ENCODE measurements at regions not wholly inside any gene's neighbourhood (a gene's known extent, or its start where the extent isn't known, plus 50 kb on each side); places are given as distances from the start of the nearest gene placed in this dataset.

DNA sequence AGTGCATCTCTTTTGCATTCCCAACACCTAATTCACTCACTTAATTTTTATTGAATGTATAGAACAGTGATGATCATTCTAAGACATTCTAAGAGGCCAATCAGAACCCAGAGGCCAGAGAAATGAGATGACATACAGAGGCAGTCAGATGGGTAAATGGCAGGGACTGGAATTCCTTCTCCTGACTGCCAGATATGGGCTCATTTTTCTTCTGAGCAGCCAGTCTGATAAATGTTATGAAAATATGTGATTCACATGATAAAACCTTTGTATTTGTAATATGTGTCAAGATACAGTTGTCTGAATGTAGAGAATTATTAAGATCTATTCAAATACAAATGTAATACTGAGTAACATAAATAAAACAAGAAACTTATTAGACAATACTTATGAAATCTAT lies 277.8 kb downstream of the EPM2A start:
- no peak for DNase-seq

DNA sequence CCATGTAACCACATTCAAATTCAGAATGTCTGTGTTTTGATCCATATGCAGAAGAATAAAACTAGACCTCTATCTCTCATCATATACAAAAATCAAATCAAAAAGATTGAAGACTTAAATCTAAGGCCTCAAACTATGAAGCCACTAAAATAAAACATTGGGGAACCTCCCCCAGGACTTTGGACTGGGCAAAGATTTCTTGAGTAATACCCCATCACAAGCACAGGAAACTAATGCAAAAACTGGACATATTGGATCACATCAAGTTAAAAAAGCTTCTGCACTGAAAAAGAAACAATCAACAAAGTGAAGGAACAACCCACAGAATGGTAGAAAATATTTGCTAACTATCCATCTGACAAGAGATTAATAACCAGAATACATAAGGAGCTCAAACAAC lies 266.8 kb downstream of the EPM2A start:
- DNase-seq, result no peak

DNA sequence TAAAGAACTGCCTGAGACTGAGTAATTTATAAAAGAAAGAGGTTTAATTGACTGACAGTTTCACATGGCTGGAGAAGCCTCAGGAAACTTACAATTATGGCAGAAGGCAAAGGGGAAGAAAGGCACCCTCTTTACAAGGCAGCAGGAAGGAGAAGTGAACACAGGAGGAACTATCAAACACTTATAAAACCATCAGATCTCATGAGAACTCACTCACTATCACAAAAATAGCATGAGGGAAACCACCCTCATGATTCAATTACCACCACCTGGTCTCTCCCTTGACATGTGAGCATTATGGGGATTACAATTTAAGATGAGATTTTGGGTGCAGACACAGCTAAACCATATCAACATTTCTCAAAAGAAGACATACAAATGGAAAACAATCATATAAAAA lies 266.3 kb downstream of the EPM2A start:
- no peak for DNase-seq

DNA sequence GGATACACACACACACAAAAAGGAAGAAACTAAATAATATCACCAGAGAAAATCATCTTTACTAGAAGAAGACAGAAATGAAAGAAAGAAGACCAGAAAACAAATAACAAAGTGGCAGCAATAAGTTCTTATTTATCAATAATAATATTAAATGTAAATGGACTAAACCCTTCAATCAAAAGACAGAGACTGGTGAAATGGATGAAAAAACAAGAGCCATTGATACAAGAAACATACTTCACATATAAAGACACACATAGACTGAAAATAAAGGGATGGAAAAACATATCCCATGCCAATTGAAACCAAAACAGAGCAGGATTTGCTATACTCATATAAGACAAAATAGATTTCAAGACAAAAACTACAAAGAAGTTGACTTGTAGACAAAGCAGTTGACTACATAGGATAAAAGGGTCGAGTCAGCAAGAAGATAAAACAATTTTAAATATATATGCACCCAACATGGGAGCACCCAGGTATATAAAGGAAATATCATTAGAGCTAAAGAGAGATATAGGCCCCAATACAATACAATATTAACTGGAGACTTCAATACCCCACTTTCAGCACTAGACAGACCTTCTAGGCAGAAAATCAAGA lies 259.4 kb downstream of the EPM2A start:
- DNase-seq, result no peak

DNA sequence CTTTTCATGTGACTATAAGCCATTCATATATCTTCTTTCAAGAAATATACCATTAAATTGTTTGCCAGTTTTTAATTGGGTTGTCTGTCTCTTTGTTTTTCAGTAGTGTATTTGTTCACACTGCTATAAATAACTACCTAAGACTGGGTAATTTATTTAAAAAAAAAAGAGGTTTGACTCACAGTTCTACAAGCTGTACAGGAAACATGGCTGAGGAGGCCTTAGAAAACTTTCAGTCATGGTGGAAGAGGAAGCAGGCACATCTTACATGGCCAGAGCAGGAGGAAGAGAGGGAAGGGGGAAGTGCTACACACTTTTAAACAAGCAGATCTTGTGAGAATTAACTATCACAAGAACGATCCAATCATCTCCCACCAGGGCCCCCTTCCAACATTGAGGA lies 255.3 kb downstream of the EPM2A start:
- no peak for DNase-seq

DNA sequence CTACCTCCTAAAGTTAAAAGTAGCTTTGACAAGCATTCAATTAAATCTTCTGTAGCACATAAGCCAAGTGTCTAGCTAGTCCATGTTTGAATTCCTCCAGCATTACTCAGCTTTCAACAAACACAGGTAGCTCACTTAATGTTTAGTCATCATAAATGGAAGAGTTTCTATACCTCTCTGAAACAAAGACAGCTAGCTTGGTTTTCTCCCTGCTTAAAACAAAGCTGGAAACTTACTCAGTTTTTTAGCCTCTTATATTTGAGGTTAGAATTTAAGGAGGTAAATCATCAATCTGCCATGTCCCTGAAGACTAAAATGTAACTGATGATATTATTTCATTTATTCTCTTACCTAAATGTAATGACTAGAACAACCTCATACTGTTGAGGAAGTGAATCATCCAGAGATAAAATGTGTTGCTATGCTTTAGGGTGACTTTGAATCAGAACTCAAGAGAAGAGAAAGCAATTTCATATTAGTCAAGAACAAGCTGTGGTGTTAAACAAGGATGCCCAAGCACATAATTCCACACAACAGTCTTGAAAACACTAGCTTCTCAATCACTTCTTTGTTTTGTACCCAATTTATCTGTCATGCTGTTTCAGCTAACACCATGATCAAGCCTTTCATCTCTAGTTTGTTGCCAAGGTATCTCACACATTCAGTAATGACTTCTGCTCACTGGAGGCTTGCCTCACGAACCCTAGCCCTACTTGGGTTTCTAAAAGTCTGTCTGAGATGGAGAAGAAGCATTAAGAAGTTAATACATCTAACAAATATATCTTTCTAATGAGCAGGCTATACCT lies 251.9 kb downstream of the EPM2A start:
- no peak for DNase-seq

DNA sequence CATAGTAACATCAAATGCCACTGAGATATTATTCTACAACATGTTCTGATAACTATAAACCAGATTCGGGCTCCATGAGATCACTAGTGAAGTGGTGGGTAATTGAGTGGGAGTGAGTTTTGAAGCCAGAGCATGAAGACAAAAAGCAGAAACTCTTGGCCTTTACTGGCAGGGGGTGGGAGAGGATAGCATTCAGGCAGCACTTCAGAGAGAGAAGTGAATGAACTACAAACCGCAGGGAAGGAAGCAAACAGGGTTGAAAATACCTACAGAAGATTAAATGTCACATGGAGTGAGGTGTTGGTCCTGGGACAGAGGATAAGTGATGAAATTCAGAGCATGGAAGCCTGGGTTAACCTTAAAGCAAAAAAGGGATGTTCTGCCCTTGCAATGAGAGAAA lies 250.0 kb downstream of the EPM2A start:
- DNase-seq, result no peak

DNA sequence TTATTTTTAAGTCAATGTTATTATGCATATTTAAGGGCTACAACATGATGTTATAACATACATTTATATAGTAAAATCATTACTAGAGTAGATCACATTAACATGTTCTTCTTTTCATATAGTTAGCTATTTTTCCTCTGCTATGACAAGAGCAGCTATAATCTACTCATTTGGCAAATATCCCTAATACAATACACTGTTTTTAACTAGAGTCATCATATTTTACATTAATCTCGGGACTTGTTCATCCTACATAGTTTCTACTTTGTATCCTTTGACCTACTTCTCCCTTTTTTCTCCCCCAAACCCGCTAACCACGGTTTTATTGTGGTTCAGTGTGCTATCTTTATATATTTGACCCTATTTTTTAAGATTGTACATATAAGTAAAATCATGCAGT lies 249.0 kb downstream of the EPM2A start:
- DNase-seq, result no peak

DNA sequence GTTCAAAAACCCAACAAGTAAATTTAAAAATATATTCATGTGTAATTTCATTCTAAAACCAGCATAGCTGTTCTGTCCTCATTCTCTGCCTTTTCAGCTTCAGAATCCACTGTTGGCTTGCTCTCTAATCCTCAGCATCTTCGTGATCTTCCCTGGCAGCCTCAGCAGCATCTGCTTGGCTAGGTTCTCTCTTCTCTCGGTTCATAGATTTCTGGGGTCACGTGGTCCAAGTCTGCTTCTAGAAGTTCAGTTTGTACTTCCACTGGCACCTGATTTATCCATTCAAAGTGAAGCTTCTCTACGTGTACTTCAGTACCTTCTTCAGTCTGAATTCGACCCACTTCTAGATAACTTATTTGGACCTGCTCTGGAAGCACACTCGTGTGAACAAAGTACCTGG lies 245.7 kb downstream of the EPM2A start:
- no peak for DNase-seq

DNA sequence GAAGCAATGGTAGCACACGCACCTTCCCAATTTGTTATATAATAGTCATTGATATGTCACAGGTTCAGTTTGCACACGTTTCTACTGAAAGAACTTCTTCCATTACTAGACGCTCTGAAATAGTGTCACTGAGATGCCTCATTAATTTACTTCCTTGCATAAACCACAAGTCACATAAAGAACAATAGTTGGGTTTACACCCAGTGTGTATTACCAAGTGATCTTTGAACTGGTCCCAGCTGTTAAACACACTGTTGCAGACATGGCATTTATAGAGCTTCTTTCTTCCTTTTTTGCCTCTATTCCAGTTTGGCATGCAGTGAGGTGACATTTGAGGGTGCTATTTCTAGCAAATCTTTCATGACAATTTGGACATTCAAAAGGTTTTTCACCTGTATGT lies 245.3 kb downstream of the EPM2A start:
- no peak for DNase-seq

DNA sequence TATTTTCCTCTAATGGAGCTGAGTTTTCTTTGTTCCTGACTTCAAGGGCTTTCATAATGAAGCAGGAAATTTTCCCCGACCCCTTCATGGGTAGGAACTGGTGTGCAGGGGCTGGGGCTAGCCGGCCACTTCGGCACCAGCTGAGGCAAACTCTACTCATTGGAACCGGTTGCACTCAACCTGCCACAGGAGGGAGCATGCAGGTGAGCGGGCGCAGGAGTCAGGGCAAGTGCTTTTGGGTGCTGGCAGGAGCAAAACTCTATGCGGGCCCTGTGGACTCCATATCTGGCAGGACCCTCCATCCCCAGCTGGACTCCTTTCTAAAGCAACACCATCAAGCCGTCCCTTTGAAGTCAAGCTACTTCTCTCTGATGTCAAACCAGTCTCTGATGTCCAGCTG lies 244.2 kb downstream of the EPM2A start:
- no peak for DNase-seq

DNA sequence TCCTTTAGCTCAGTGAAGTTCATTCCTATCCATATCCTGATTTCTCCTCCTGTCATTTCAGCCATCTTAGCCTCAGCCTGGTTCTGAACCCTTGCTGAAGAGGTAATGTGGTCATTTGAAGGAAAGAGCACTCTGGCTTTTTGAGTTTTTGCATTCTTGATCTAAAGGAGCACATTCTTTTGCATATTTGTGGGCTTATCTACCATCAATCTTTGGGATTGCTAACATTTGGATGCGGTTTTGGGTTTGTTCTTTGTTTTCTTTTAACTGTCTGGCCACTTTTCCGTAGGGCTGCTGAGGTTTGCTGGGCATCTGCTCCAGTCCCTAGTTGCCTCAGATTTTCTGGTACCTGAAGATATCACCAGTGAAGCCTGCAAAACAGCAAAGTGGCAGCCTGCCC lies 238.3 kb downstream of the EPM2A start:
- no peak for DNase-seq

DNA sequence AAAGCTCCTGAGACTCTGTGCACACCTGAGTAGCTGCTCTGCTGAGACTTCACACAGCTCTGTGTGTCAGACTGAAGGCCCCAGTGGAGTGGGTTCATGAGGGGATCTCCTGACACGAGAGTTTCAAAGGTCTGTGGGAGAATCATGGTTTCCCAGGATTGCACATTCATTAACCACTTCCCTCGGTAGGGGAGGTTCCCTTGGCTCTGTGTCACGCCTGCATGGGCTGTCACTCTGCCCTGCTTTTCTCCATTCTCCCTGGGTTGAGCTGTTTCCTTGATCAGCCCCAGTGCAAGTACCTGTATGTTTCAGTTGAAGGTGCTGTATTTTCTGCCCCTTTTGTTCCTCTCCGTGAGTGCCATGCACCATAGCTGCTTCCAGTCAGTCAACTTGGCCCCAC lies 236.9 kb downstream of the EPM2A start:
- DNase-seq, result no peak

DNA sequence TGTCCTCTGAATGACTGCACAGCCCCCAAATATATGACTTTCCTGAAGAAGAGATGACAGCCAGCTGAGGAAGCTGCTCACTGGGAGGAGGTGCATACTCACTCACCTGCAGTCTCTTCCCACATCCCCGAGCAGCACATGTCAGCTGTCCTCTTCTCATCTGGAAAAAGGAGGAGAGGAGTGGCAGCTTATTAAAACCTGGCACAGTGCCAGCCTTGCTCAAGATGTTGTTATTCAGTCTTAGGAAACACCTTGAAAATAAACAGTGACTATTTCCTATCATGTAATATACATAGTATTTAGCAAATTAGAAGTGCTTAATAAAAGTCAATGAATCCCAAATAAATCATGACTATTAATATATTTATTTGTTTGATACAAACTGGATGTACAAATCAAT lies 232.9 kb downstream of the EPM2A start:
- DNase-seq, result no peak

DNA sequence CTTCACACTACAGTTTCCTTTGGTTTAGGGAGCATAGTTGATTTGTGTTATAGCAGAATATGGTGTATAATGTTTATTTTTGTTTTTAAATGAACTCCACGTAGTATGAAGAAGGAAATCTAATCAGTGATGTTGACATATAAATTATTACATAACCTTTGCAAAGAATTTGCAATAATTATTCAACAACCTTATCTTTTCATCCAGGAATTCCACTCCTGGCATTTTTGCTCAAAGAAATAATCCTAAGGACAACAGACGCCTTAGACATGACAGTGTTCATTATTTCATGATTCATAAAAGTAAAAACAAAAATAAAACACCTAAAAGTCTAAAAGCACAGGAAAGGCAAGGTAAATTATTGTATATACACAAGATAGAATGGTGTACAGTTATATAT lies 229.2 kb downstream of the EPM2A start:
- DNase-seq, result no peak

DNA sequence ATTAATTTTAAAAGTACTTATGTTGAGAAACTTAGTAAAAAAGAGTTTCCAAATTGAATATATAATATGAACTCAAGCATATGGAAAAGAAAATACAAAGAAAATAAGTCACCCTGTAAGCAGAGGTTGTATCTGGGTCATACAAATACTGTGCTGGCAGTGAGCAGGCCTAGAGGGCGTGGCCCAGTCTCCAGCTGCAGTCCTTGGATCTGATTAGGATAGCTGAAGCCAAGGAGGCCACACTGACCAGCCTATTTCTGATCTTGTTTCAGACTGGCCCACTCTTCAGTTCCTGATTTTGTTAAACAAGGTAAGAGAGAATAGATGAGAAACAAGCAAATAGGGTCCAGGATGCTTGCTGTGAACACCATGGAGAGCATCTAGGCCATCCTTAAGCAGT lies 228.8 kb downstream of the EPM2A start:
- DNase-seq, result no peak

DNA sequence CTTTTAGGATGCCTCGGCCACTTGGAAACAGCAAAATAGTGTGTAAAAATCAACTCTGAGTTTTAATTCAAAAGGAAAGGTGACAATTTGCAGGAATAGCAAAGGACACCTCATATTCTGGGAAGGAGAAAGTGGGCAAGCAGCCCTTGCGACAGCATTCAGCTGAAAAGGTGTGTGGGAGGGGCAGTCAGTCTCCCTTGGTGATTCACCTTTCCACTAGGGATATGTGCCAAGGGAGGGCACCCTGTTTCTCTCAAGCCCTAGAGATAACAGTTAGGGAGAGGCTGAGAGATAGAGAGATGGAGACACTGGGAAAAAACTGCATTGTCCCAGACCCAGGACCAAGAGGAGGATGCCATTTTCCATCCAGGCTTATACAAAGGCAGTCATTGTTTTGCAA lies 228.1 kb downstream of the EPM2A start:
- DNase-seq, result no peak

DNA sequence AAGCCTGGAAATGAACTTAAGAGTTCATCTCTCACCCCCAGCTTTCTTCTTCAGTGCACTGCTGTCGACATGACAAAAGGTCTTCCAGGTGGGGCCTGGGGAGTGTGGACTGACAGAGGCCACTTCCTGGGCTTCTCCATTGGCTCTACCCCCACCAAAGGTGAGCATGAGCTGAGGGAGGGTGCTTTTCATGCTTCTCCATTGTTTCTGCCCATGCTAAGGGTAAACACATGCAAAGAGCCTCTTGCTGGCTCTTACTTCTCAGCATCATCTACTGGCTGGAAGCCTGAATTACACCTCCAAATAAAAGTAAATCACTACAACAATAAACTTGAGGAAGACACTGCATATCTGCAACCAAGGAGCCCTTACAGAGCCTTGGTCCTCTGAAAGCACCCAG lies 227.2 kb downstream of the EPM2A start:
- no peak for DNase-seq

DNA sequence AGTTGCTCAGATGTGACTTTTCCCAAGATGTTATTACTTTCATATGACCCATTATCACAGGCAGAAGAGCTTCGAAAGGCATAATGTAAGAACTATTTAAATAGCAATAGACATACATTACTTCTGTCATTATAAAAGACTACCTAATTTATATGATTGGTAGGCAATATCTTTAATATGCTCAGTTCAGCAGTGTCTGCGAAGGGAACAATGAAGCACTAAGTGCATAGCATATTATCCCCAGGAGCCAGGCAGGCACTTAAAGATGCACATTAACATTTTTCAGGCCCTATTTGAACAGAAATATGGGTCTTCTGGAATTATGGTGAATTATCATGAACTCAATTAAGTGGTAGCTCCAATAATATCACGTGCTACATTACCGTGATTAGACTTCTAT lies 217.8 kb downstream of the EPM2A start:
- DNase-seq, result no peak

DNA sequence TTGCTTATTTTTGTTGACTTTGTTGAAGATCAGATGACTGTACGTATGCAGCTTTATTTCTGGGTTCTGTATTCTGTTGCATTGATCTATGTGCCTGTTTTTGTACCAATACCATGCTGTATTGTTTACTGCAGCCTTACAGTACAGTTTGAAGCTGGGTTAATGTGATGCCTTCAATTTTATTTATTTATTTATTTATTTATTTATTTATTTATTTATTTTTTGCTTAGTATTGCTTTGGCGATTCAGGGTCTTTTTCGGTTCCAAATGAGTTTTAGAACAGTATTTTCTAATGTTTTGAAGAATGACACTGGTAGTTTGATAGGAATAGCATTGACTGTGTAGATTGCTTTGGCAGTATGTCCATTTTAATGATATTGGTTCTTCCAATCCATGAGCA lies 210.3 kb downstream of the EPM2A start:
- DNase-seq, result no peak

DNA sequence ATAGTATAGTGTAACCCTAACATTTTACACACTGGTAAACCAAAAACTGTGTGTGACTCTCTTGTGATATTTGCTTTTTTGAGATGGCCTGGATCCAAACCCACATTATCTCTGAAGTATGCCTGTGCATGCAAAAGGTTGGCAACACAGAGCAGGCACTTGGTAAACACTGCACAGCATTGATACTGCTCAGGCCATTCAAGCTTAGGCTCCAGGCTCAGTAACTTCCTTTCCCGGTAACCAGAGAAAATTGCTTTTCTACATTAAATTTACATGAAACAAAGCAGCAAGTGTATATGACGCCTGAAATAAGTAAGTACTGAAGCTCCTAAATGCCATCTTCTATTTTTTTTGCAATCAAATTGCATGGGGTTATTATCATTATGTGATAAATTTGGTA lies 205.7 kb downstream of the EPM2A start:
- no peak for DNase-seq

DNA sequence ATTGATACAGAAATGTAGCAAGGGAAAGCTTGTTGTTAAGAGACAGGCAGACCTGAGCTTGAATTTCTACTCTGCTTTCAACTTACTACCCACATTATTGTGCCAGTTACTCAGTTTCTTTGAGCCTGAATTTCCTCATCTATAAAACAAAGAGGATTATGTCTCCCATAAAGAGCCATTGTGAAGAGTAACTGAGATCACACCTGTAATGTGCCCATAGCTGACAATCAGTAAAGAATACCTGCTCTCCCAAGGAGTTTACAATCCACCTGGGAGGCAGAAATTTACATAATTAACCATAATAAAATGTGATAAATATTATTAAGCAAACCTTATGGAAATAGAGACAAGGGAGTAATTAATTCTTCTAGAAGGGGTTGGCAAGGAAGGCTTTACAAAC lies 204.9 kb downstream of the EPM2A start:
- DNase-seq, result no peak

DNA sequence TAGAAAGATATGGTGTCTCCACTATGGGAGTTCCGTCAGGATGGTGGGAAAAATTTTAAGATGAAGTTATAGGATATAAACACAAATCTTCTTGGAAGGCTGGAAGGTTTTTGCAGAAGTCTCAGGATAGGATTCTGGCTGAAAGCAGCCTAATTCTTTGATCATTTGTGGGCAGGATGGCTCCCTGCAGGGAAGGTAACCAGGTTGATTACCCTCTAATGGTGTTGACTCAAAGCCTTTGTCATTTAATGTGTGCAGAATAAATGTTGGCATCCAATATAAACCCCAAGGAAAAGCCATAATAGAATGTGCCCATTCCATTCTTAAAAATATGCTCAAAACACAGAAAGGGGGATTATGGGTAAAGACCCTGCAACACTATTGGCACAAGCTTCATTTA lies 204.3 kb downstream of the EPM2A start:
- DNase-seq, result no peak

DNA sequence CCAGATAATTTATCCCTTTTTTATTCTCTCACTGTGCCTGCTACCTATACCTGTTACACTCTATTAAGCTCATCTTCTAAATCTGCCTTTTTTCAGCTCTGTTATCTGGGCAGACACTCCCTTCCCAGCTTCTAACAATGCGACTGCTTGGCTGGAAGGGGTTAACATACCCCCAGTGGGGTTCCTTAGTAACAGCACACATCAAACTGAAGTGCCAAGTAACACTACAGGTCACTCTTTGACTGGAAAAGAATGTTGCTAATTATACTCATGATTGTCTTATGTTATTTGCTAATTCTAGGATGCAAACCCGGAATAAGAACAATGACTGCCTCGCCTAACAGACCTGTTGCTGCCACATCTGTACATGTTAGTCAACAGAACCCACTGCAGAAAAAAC lies 203.5 kb downstream of the EPM2A start:
- DNase-seq, result no peak

DNA sequence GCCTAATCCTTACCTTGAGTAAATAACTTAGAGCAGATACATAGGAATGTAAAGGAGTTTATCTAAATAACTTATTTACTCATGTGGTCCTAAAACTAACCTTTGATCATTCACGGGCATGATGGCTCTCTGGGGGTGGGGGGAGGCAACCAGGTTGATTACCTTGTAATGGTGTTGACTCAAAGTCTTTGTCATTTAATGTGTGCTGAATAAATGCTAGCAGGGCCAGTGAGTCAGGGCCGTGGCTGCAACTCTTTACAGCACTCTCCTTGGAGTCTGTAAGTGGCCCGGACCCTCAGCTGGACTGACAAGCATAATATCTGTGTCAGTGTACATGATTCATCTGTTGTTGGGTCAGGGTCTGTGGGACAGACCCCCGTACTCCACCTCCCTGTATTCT lies 203.0 kb downstream of the EPM2A start:
- DNase-seq, result no peak

Measured in activated gamma-delta T cell (primary cell).